IMR-90 (cell line): ENCODE measurements at regions not wholly inside any gene's neighbourhood (a gene's known extent, or its start where the extent isn't known, plus 50 kb on each side); places are given as distances from the start of the nearest gene placed in this dataset.

Source experiments
- ATAC-seq: fragments of 200-7000 bp; cut with Tn5 transposase; 2 replicates; pipeline ENCODE4 v1.9.1; 2020; ENCODE audit warnings: low read depth, mild to moderate bottlenecking, moderate library complexity
- BruUV-seq: library from RNA; stranded (reverse); fragments of 400-500 nt; replicated peaks from 2 replicates; lab custom pipeline; 2021; lab: Mats Ljungman, UMichigan
- CTCF ChIA-PET: fragments of 300-600 bp; formaldehyde crosslinking; extraction: SDS; loops from one replicate; lab custom pipeline; 2021; ENCODE audit warnings: antibody characterized with exemption; lab: Yijun Ruan, JAX
- POLR2A ChIA-PET: fragments of 300-600 bp; sonication (Branson Sonifier 250); formaldehyde crosslinking; loops from one replicate; lab custom pipeline; 2022; ENCODE audit warnings: antibody characterized with exemption; ENCODE audit not compliant: unreplicated experiment; lab: Charles Lee
- DNase-seq: peaks from one replicate; pipeline ENCODE4 v3.0.0; 2013
- H2AFZ ChIP-seq: replicated peaks from 2 replicates; pipeline ENCODE3; 2013; ENCODE audit warnings: low read length, mild to moderate bottlenecking; ENCODE audit not compliant: poor library complexity
- H2AK5ac ChIP-seq: 2 replicates; pipeline ENCODE4 v1.6.1; 2013; ENCODE audit warnings: low read depth, low read length, inconsistent platforms
- H2AK9ac ChIP-seq: replicated peaks from 2 replicates; pipeline ENCODE3; 2013; ENCODE audit warnings: mild to moderate bottlenecking, low read depth, low read length, moderate library complexity; ENCODE audit not compliant: poor library complexity
- H2BK120ac ChIP-seq: 2 replicates; pipeline ENCODE4 v1.6.1; 2013; ENCODE audit warnings: low read depth, low read length, inconsistent platforms
- H2BK15ac ChIP-seq: 3 replicates; pipeline ENCODE4 v1.6.1; 2013; ENCODE audit warnings: low read depth, low read length, inconsistent platforms
- H2BK20ac ChIP-seq: 2 replicates; pipeline ENCODE4 v1.6.1; 2013; ENCODE audit warnings: low read depth, mild to moderate bottlenecking, inconsistent platforms, low read length, moderate library complexity
- H2BK5ac ChIP-seq: 2 replicates; pipeline ENCODE4 v1.6.1; 2013; ENCODE audit warnings: mild to moderate bottlenecking, low read depth, low read length, inconsistent platforms; ENCODE audit not compliant: poor library complexity, severe bottlenecking
- H3K14ac ChIP-seq: replicated peaks from 2 replicates; pipeline ENCODE4 v1.6.1; 2013; ENCODE audit warnings: low read depth, low read length, inconsistent platforms
- H3K18ac ChIP-seq: 2 replicates; pipeline ENCODE4 v1.6.1; 2013; ENCODE audit warnings: low read depth, low read length, control low read depth
- H3K23ac ChIP-seq: 2 replicates; pipeline ENCODE4 v1.6.1; 2013; ENCODE audit warnings: low read depth, low read length, inconsistent platforms
- H3K27ac ChIP-seq: 2 replicates; pipeline ENCODE4 v1.5.1; 2013; ENCODE audit warnings: mild to moderate bottlenecking, control low read depth, low read length; ENCODE audit not compliant: insufficient read depth
- H3K27me3 ChIP-seq: 2 replicates; pipeline ENCODE4 v1.6.1; 2013; ENCODE audit warnings: low read length; ENCODE audit not compliant: control insufficient read depth, insufficient read depth
- H3K36me3 ChIP-seq: 2 replicates; pipeline ENCODE4 v1.6.1; 2013; ENCODE audit warnings: low read length, mixed read lengths; ENCODE audit not compliant: control insufficient read depth, insufficient read depth
- H3K4ac ChIP-seq: 2 replicates; pipeline ENCODE4 v1.6.1; 2013; ENCODE audit warnings: low read depth, low read length, inconsistent platforms
- H3K4me1 ChIP-seq: 2 replicates; pipeline ENCODE4 v1.6.1; 2013; ENCODE audit warnings: low read length, mixed read lengths; ENCODE audit not compliant: control insufficient read depth, insufficient read depth
- H3K4me2 ChIP-seq: 2 replicates; pipeline ENCODE4 v1.6.1; 2013; ENCODE audit warnings: low read depth, mild to moderate bottlenecking, control low read depth, low read length, moderate library complexity
- H3K4me3 ChIP-seq: 2 replicates; pipeline ENCODE4 v1.5.1; 2013; ENCODE audit warnings: low read depth, mild to moderate bottlenecking, control low read depth, low read length, moderate library complexity; ENCODE audit not compliant: insufficient read depth
- H3K56ac ChIP-seq: 2 replicates; pipeline ENCODE4 v1.6.1; 2013; ENCODE audit warnings: low read length, inconsistent platforms; ENCODE audit not compliant: insufficient read depth; ENCODE audit errors: extremely low read depth
- H3K79me1 ChIP-seq, 2 experiments: 2 replicates each; pipeline ENCODE4 v1.6.1; 2013; ENCODE audit warnings: low read length in 2 of 2, inconsistent platforms in 1 of 2, low read depth in 1 of 2
- H3K9ac ChIP-seq: 2 replicates; pipeline ENCODE4 v1.6.1; 2013; ENCODE audit warnings: low read depth, low read length, control low read depth
- H3K9me1 ChIP-seq: 2 replicates; pipeline ENCODE4 v1.6.1; 2013; ENCODE audit warnings: low read length, inconsistent platforms; ENCODE audit not compliant: insufficient read depth
- H3K9me3 ChIP-seq: 2 replicates; pipeline ENCODE4 v1.6.1; 2013; ENCODE audit warnings: low read length; ENCODE audit not compliant: control insufficient read depth, insufficient read depth
- H4K20me1 ChIP-seq: 2 replicates; pipeline ENCODE4 v1.6.1; 2013; ENCODE audit warnings: low read length, inconsistent platforms; ENCODE audit not compliant: insufficient read depth
- H4K5ac ChIP-seq: 2 replicates; pipeline ENCODE4 v1.6.1; 2013; ENCODE audit warnings: mild to moderate bottlenecking, low read depth, low read length, control low read depth
- H4K8ac ChIP-seq, 2 experiments: 2 replicates each; pipeline ENCODE4 v1.6.1; 2013; ENCODE audit warnings: low read depth in 2 of 2, low read length in 2 of 2, control low read depth in 1 of 2, inconsistent platforms in 1 of 2
- H4K91ac ChIP-seq: 2 replicates; pipeline ENCODE4 v1.6.1; 2013; ENCODE audit warnings: low read depth, low read length, inconsistent platforms; ENCODE audit not compliant: insufficient read depth
- ELK1 ChIP-seq: fragments of 150-350 bp; IDR thresholded peaks from 2 replicates; pipeline ENCODE4 v1.6.1; 2016; ENCODE audit warnings: low read depth, mild to moderate bottlenecking, low read length, moderate library complexity, borderline replicate concordance
- FOS ChIP-seq: fragments of 150-350 bp; IDR thresholded peaks from 2 replicates; pipeline ENCODE4 v1.6.1; 2016; ENCODE audit warnings: low read depth, low read length
- NFE2L2 ChIP-seq: fragments of 150-350 bp; IDR thresholded peaks from 2 replicates; pipeline ENCODE4 v1.6.1; 2016; ENCODE audit warnings: low read depth, mild to moderate bottlenecking, low read length
- WGBS, 2 experiments: methylation state at CpG; one replicate each; pipeline versions ENCODE4 v1.1.5 to v1.1.7; 2013; ENCODE audit warnings: missing lambda C conversion rate in 2 of 2; ENCODE audit not compliant: insufficient read length in 1 of 2; ENCODE audit errors: extremely low coverage in 2 of 2; 5-methylcytosine and 5-hydroxymethylcytosine counted together
- dilution Hi-C: fragments of 300-500 bp; cut with HindIII; formaldehyde crosslinking; loops from one replicate; pipeline ENCODE4 v1.14.3; 2018; ENCODE audit warnings: low sequenced_read_pairs; ENCODE audit not compliant: unreplicated experiment
- in situ Hi-C: fragments of 300-500 bp; cut with MboI; formaldehyde crosslinking; loops from 3 replicates; pipeline ENCODE4 v1.14.3; 2019; ENCODE audit warnings: low sequenced_read_pairs, inconsistent platforms, mixed read lengths
- intact Hi-C: fragments of 100-400 bp; cut with micrococcal nuclease; formaldehyde crosslinking; loops from 2 replicates; pipeline ENCODE4 v1.10.0; 2022
- TF ChIP-seq, protein P1 (sequence below): conservative IDR thresholded peaks from 2 replicates; pipeline ENCODE4 v1.5.1; 2012; ENCODE audit warnings: mild to moderate bottlenecking, low read depth, low read length, improper control_type of control experiment

GRCh38 chr2:236769981-236770671 is 200.5 kb downstream of the ACKR3 start:
- Histone ChIP-seq H3K4me1 (no peaks in the 10 kb centered on the region), H4K5ac (no peak overlapping the region), H4K8ac (no peak overlapping the region), H2AK5ac (no peak overlapping the region), H3K27me3 (peaks cover 3% of the 10 kb centered on the region; the same call in 1 of the 2 replicates), H2BK20ac (no peak overlapping the region), H3K23ac (no peak overlapping the region), H3K9me3 (no peaks in the 10 kb centered on the region), H2AFZ (no peak overlapping the region), H2BK15ac (no peak overlapping the region), H2BK5ac (no peak overlapping the region), H3K18ac (no peak overlapping the region), H3K36me3 (no peaks in the 10 kb centered on the region), H3K4me2 (no peak overlapping the region), H3K9ac (no peak overlapping the region), H4K20me1 (no peaks in the 10 kb centered on the region), H3K27ac (no peak overlapping the region), H3K56ac (no peak overlapping the region), H4K91ac (peak overlapping the region; percentile 10; the same call in 1 of the 2 replicates), H2BK120ac (no peak overlapping the region), H3K79me1 (no peaks in the 10 kb centered on the region), H2AK9ac (no peak overlapping the region), H3K4ac (no peak overlapping the region; the same call in 1 of the 2 replicates), H3K9me1 (no peaks in the 10 kb centered on the region), H3K14ac (no peak overlapping the region), H3K4me3 (no peak overlapping the region)
- no peak for TF ChIP-seq ELK1
- TF ChIP-seq NFE2L2, result 0 out of 2 replicates have a peak, but pooled peaks have one; percentile 25
- no peak for TF ChIP-seq FOS
- TF ChIP-seq, protein P1, sequence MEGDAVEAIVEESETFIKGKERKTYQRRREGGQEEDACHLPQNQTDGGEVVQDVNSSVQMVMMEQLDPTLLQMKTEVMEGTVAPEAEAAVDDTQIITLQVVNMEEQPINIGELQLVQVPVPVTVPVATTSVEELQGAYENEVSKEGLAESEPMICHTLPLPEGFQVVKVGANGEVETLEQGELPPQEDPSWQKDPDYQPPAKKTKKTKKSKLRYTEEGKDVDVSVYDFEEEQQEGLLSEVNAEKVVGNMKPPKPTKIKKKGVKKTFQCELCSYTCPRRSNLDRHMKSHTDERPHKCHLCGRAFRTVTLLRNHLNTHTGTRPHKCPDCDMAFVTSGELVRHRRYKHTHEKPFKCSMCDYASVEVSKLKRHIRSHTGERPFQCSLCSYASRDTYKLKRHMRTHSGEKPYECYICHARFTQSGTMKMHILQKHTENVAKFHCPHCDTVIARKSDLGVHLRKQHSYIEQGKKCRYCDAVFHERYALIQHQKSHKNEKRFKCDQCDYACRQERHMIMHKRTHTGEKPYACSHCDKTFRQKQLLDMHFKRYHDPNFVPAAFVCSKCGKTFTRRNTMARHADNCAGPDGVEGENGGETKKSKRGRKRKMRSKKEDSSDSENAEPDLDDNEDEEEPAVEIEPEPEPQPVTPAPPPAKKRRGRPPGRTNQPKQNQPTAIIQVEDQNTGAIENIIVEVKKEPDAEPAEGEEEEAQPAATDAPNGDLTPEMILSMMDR, result no peak
- peak; percentile 85 for ATAC-seq
- DNase-seq, result peak; percentile 87
- intact Hi-C loops, result no loop called here
- 36% methylated on average over 8 of the region's 9 CpGs; no CpG with 5 or more reads in 1 of the 2 experiments for WGBS, 2 experiments
- BruUV-seq, result no TSS peak
- POLR2A ChIA-PET, result no interaction called here
- CTCF ChIA-PET, result no interaction called here
- dilution Hi-C loops, result no loop called here
- in situ Hi-C loops, result no loop called here
